ENCODE measurements at regions not wholly inside any gene's neighbourhood (a gene's known extent, or its start where the extent isn't known, plus 50 kb on each side); places are given as distances from the start of the nearest gene placed in this dataset.

GRCh38 chr12:93130366-93131054, 201.4 kb upstream of the EEA1 start:
- H2BK5ac ChIP-seq (ENCODE audit: low read depth, low read length): no peak overlapping the region
- no peak overlapping the region for H3K4me2 ChIP-seq (ENCODE audit: insufficient read depth in 1 of 2, low read depth in 2 of 2, low read length in 2 of 2)
- H3K56ac ChIP-seq (replicated peaks; ENCODE audit: insufficient read length, low read depth, low read length): no peak overlapping the region
- H2BK12ac ChIP-seq (ENCODE audit: low read depth, low read length): no peak overlapping the region
- H3K4me3 ChIP-seq (ENCODE audit: extremely low read depth in 1 of 4, insufficient read depth in 2 of 4, low read depth in 3 of 4, low read length in 4 of 4): no peak overlapping the region
- no peak overlapping the region for H2BK20ac ChIP-seq (ENCODE audit: low read length)
- H3K23me2 ChIP-seq (ENCODE audit: low read depth, low read length): peaks cover 2% of the 10 kb centered on the region; the same call in 1 of the 2 replicates
- no peak overlapping the region for H3K27ac ChIP-seq (ENCODE audit: low read depth, low read length)
- DNase-seq (ENCODE audit: low read depth in 1 of 2, low spot score in 2 of 2) (no peak), FAIRE-seq (no peak)
- H4K91ac ChIP-seq (replicated peaks; ENCODE audit: insufficient read length, low read length): no peak overlapping the region
- no peak overlapping the region for H3K4ac ChIP-seq (replicated peaks; ENCODE audit: insufficient read length, low read depth, low read length)
- H2BK15ac ChIP-seq (ENCODE audit: low read length): no peak overlapping the region
- WGBS, 2 experiments (ENCODE audit: extremely low coverage in 1 of 2, insufficient coverage in 1 of 2, insufficient read length in 1 of 2, insufficient replicate concordance in 2 of 2, low coverage in 1 of 2, low lambda C conversion rate in 2 of 2, missing lambda C conversion rate in 1 of 2): 87% methylated on average over 4 of the region's 4 CpGs; no CpG with 5 or more reads in 1 of the 2 experiments
- no peak overlapping the region for H2BK120ac ChIP-seq (replicated peaks; ENCODE audit: low read depth, low read length)
- H3K9ac ChIP-seq (replicated peaks in 1 of 4; ENCODE audit: extremely low read depth in 1 of 4, low read depth in 3 of 4, low read length in 3 of 4): no peak overlapping the region
- no peaks in the 10 kb centered on the region for H3K79me2 ChIP-seq (ENCODE audit: control insufficient read depth in 1 of 2, insufficient read depth in 2 of 2, low read length in 2 of 2)
- no peak overlapping the region for H3K23ac ChIP-seq (ENCODE audit: insufficient read length)
- no peaks in the 10 kb centered on the region for H4K20me1 ChIP-seq (replicated peaks in 1 of 2; ENCODE audit: control insufficient read depth in 1 of 2, insufficient read depth in 2 of 2, low read length in 2 of 2)
- no peaks in the 10 kb centered on the region for H3K9me3 ChIP-seq (ENCODE audit: insufficient read depth in 2 of 2, low read depth in 1 of 2, low read length in 1 of 2)
- H2AK5ac ChIP-seq (ENCODE audit: low read depth, low read length): no peak overlapping the region
- H4K8ac ChIP-seq (ENCODE audit: extremely low read depth, insufficient read depth, low read length): no peak overlapping the region
- H3K27me3 ChIP-seq (replicated peaks in 1 of 4; ENCODE audit: control insufficient read depth in 3 of 4, extremely low read depth in 1 of 4, insufficient read depth in 3 of 4, low read length in 3 of 4): no peaks in the 10 kb centered on the region
- H3K36me3 ChIP-seq (ENCODE audit: control insufficient read depth in 2 of 4, insufficient read depth in 4 of 4, low read length in 3 of 4): no peaks in the 10 kb centered on the region
- no peak overlapping the region for H4K5ac ChIP-seq (ENCODE audit: insufficient read length, low read depth, low read length)
- no peak overlapping the region for H2AFZ ChIP-seq (ENCODE audit: low read length)
- ChIA-PET POLR2A (ENCODE audit: partially characterized antibody) (no interaction called here), CTCF (ENCODE audit: partially characterized antibody) (no interaction called here)
- no peaks in the 10 kb centered on the region for H3K79me1 ChIP-seq (ENCODE audit: low read depth, low read length)
- no peak overlapping the region for H3K14ac ChIP-seq (ENCODE audit: insufficient read length)
- no peak overlapping the region for H3K18ac ChIP-seq (ENCODE audit: extremely low read depth, low read length)
- no peaks in the 10 kb centered on the region for H3K4me1 ChIP-seq (replicated peaks in 1 of 4; ENCODE audit: control insufficient read depth in 3 of 4, insufficient read depth in 4 of 4, low read length in 3 of 4)
- TF ChIP-seq SP2 (IDR thresholded peaks at IDR 0.05; ENCODE audit: low read length) (no peak), EP300 (IDR thresholded peaks at IDR 0.05; ENCODE audit: borderline replicate concordance in 1 of 2, low read depth in 2 of 2, low read length in 2 of 2) (no peak), KDM1A (IDR thresholded peaks at IDR 0.05; ENCODE audit: borderline replicate concordance, low read length) (no peak), TAF1 (IDR thresholded peaks at IDR 0.05; ENCODE audit: low read depth, low read length) (no peak), CBX5 (IDR thresholded peaks at IDR 0.05; ENCODE audit: low read depth, low read length) (no peak), TAF7 (optimal IDR thresholded peaks at IDR 0.05; ENCODE audit: borderline replicate concordance, low read depth, low read length) (no peak), SUZ12 (IDR thresholded peaks at IDR 0.05; ENCODE audit: low read length) (no peak), JUND (IDR thresholded peaks at IDR 0.05; ENCODE audit: low read length) (no peak), SAP30 (IDR thresholded peaks at IDR 0.05; ENCODE audit: insufficient read depth, insufficient replicate concordance, low read length) (no peak), POLR2AphosphoS5 (IDR thresholded peaks at IDR 0.05; ENCODE audit: low read depth, low read length) (no peak), ATF2 (IDR thresholded peaks at IDR 0.05; ENCODE audit: low read length) (no peak), ZNF274 (IDR thresholded peaks at IDR 0.05; ENCODE audit: borderline replicate concordance, extremely low read depth, low read length) (no peak), SIRT6 (IDR thresholded peaks at IDR 0.05; ENCODE audit: low read length) (no peak)

Data from H1 (cell line).